ENCODE measurements at regions not wholly inside any gene's neighbourhood (a gene's known extent, or its start where the extent isn't known, plus 50 kb on each side); places are given as distances from the start of the nearest gene placed in this dataset.
"Not testable (repeated sequence)": the region's sequence is repeated elsewhere in the genome, so short reads cannot be mapped to it uniquely, and the experiment has no call there.

DNA sequence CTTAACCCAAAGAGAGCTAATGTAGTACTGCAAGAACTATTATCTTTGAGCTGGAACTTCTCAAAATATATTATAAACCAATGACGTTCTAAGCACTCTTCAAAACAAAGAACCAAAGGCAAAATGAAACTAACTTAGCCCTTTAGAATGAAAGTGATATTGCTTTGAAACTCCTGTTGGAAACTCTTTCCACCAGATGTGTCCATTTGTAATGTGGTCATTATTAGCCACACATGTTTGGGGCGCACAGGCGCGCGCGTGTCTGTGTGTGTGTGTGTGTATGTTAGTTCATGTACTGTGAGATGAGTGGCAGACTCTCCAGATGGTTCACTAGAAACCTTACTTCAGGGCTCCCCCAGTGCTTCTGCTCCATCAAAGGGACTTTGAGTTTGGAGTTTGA lies 323.4 kb downstream of the BCL11A start:
- DNase-seq: peak; percentile 25

DNA sequence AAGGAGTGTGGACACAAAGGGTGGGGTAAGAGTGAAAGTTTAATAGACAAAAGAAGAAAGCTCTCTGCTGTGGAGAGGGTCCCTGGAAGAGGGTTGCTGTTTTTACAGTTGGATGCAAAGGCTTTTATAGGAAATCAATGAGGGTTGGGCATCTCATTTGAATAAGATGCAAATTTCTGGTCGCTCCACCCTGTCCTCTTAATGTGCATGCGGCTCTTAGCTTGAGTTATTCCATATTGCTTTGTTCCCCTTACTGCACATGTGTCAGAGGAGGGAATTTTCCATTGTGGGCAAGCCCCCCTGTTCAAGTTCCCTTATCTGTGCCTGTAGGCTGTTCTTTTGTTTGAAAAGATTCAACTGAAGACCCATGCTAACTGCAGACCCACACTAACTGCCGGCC lies 326.5 kb downstream of the BCL11A start:
- no peak for DNase-seq

- DNase-seq: no peak
Measured at GRCh38 chr2:60226191-60226590, 327.3 kb downstream of the BCL11A start.

DNA sequence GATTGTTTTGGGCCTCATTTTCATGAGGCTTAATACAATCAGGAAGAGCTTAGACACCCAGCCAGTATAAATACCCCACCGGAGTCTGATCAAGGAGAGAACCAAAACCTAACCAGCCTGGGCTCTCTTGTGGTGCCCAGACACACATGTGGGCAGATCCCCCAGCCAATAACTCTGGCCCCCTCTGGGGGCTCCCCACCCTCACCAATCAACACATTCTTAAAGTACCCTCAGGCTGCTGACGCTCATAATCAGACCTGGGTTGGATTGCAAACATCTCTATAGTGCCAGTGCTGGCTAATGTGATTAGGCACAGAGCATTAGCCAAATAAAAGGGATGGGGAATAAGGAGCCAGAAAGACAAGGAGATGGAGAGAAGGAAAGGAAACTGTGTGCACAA lies 329.6 kb downstream of the BCL11A start:
- DNase-seq: no peak

DNA sequence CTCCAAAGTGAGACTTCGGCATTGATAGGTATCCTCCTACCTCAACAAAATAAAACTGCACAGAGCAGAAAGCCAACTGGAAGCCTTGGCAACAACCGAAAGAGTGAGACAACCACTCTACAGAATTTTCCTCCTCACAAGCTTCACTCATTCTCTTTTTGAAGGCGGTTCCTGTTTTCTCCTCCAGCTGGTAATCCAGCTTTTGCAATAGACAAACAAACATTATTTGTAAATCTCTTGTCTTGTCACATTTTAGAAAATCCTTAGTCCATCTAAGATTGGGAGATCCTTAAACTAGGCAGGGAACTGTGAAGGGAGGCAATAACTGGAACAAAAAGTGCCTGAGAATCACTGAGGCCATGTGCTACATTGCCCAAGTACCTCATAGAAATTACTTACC lies 332.4 kb downstream of the BCL11A start:
- DNase-seq: peak; percentile 5

GRCh38 chr2:60219536-60219935 lies 333.9 kb downstream of the BCL11A start:
- DNase-seq: no peak

DNA sequence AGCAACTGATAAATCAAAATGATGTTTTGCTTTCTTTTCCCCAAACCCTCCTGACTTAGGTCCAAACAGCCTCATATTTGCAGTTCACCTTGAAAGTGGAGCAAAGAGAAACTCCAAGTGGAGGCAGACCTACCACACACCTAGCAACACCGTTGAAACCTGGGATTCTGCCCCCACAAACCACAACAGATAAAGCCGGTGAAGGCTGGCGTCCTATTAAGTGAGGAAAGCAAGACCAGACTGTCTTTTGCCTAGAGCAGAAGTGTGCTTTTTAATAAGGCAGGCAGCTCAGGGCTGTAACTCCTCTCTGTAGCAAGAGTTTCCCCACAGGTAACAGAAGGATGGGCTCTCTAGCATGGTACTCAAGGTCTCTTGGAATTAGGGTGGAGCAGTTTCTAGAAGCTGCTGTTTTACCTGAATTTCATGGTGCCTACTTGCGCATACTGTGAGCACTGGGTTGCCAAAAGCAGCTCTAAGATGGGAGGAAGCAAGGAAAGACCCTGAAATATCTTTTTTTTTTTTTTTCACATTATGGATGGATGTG lies 336.9 kb downstream of the BCL11A start:
- no peak for DNase-seq

DNA sequence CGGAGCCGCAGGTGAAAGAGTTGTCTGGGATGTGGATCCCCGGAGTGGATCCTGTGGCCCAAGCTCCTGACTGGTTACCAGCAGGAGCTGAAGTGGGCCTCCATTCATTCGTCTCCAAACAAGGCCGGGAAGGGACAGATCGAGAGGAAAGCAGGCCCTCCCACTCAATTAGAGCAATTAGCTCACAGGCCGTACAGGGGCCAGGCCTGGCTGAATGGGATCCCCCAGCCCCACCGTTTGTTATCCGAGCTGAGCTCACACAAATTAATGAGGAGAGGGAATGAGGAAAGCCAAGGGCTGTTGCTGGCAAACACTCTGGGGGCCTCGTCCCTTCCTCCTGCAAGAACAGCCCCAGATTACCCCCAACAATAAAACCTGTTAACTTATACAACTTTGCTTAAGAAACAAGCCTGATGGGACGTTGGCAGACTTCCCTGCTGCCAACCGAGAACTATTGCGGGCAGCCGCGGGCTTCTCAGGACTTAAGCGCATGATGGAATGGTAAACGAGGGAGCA lies 338.0 kb downstream of the BCL11A start:
- DNase-seq: no peak

DNA sequence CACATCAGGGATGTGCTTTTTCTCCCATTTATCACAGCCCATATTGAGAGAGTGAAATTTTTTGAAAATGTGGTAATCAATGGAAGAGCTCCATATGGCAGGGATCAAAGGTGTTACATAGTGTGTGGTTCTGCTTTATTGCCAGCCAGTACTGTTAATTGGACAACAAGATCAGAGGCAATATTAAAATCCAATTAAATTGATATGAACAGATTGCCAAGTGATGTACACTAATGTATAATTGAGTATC lies 338.9 kb downstream of the BCL11A start:
- no peak for DNase-seq

GRCh38 chr2:60213865-60214625 lies 339.4 kb downstream of the BCL11A start:
- peak; percentile 65 for DNase-seq

DNA sequence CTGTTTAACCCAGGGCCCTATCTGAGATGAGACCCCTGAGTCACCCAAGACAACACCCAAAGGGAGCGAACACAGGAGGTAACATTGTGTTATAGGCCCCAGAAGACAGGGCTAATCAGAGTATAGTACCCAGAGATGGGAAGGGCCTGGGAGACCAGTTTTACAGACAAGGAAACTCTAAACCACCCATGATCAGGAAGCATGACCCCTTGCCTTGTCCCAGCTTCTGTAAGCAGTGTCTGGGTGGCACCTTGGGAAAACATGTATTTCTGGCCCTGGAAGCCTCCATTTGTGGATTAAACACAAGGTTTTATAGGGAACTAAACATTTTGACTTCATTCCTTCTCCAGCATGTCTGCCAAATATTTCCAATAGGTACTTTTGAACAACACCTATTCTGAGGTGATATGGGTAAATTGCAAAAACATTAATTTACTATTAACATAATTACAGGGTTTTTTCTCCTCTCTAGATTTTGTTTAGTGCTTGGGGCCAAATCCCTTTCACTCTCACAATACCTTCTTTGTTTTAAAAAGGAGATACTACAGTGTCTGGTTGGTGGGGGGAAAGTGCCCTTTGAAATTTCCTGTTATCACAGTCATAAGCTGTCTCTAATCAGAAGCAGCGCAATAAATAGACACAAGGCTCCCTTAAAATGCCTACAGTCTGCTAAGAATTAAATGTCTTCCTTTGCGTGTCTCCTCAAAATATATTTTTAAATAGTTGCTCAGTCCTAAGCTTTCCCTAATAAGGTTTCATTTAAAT lies 341.1 kb downstream of the BCL11A start:
- no peak for DNase-seq

GRCh38 chr2:60189006-60189405 lies 364.4 kb downstream of the BCL11A start:
- not testable (repeated sequence) for DNase-seq

DNA sequence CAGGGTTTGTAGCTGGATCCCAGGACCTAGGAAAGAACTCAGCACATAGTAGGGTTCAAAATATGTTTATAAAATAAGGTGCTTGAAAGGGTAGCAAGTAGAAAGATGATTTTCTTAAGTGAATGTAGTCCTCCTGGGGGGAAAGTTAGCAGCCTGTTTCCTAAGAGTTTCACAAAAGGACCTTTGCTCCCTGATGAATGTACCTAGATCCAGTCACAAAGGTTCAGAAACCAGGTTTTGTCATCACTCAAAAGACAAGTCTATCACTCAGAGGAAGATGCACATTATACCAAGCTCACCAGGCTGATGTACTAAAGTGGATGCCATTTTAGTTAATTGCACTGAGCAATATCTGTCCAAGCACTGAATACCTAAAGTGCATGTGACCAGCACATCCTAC lies 378.2 kb downstream of the BCL11A start:
- no peak for DNase-seq

DNA sequence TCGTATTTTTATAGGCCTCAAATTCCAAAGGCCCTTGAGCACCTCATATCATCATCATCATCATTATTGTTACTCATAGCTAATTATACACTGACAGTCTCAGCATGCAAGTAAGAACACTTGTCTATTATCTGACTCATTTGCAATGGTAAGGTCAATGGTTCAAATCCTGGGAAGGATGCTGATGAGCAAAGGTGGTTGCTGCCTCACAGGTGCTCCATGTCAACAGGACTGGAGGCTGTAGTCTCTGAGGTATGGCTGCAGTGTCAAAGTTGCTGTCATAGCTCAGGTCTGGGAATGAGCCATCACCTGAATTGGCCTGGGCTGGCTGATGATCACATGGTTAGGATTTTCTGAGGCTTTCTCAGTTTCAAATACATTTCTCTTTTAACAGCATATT lies 379.3 kb downstream of the BCL11A start:
- DNase-seq: no peak

DNA sequence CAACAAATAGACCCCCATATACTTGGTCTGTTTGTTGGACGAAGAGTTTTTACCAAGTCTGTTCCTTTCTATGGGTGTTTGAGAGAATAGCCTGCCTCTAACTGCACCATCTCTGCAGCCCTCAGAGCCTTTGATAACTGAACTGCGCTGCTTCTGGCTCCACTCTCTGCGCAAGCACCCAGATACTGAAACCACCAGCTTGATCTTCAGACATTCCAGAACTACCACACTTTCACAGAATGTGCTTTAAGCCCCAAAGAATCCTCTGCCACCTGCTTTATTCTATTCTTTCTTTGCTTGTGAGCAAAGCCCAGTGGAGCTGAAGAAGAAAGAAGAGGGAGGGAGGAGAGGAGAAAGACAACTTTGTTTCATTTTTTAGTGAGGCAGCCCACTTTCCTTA lies 380.7 kb downstream of the BCL11A start:
- DNase-seq: no peak

- no peak for DNase-seq
Measured at GRCh38 chr2:60170272-60170671, 383.2 kb downstream of the BCL11A start.

- no peak for DNase-seq
Measured at GRCh38 chr2:60168247-60168646, 385.2 kb downstream of the BCL11A start.

GRCh38 chr2:60167089-60167488 lies 386.4 kb downstream of the BCL11A start:
- DNase-seq: no peak

GRCh38 chr2:60163691-60164090 lies 389.8 kb downstream of the BCL11A start:
- DNase-seq: no peak

- peak; percentile 3 for DNase-seq
Measured at GRCh38 chr2:60159519-60159918, 393.9 kb downstream of the BCL11A start.

GRCh38 chr2:60158262-60158661 lies 395.2 kb downstream of the BCL11A start:
- no peak for DNase-seq

GRCh38 chr2:60157283-60157682 lies 396.2 kb downstream of the BCL11A start:
- DNase-seq: no peak

DNA sequence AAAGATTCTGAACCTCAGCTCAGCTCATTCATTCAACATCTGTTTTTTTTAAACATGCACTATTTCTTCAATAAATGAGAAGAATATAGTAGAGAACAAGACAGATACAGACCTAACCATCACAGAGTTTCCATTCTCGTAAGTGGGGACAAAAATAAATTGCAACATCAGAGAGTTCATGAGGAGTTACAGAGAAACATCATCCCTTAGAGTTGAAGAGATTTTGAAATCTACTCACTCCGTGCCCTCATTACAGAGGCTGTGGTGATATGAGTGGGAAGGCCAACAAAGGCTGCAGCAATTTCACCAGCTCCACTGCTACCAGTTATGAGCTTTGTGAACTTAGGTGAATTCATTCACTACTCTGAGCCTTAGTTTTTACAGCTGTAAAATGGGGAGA lies 399.3 kb downstream of the BCL11A start:
- DNase-seq: peak; percentile 36

GRCh38 chr2:60152226-60152833 lies 401.1 kb downstream of the BCL11A start:
- peak; percentile 82 for DNase-seq
